ENCODE measurements at regions not wholly inside any gene's neighbourhood (a gene's known extent, or its start where the extent isn't known, plus 50 kb on each side); places are given as distances from the start of the nearest gene placed in this dataset.
A peak's percentile ranks its signal among the peaks of the same experiment; 100 is the strongest.

DNA sequence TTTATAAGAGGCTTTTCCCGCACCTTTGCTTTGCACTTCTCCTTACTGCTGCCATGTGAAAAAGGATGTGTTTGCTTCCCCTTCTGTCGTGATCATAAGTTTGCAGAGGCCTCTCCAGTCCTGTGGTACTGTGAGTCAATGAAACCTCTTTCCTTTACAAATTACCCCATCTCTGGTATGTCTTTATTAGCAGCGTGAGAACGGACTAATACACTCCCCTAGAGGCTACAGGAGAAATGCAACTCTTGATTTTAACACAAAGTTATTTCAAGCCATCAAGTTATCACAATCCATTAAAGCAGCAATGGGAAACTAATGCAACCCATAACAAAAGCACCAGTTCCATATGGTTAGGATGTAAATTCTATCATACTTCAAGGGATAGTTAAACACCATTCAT, 1378.8 kb upstream of the DDX18 start:
- no peaks in the 10 kb centered on the region for H3K36me3 ChIP-seq (ENCODE audit: control insufficient read depth, insufficient read depth, low read length)
- no peak overlapping the region for H3K27ac ChIP-seq (ENCODE audit: low read length)
- no peaks in the 10 kb centered on the region for H3K27me3 ChIP-seq (ENCODE audit: control insufficient read depth, insufficient read depth, low read length)
- in situ Hi-C loops (cut with HindIII; ENCODE audit: low pct_unique_long_range_greater_than_20kb, low sequenced_read_pairs) (no loop called here), intact Hi-C loops (cut with micrococcal nuclease; ENCODE audit: unreplicated experiment) (no loop called here)
- no peak for DNase-seq (ENCODE audit: low read depth, low spot score)
- no peaks in the 10 kb centered on the region for H3K4me1 ChIP-seq (ENCODE audit: control insufficient read depth, insufficient read depth, low read length)
- CTCF ChIA-PET: no interaction called here
- TF ChIP-seq, protein P1, sequence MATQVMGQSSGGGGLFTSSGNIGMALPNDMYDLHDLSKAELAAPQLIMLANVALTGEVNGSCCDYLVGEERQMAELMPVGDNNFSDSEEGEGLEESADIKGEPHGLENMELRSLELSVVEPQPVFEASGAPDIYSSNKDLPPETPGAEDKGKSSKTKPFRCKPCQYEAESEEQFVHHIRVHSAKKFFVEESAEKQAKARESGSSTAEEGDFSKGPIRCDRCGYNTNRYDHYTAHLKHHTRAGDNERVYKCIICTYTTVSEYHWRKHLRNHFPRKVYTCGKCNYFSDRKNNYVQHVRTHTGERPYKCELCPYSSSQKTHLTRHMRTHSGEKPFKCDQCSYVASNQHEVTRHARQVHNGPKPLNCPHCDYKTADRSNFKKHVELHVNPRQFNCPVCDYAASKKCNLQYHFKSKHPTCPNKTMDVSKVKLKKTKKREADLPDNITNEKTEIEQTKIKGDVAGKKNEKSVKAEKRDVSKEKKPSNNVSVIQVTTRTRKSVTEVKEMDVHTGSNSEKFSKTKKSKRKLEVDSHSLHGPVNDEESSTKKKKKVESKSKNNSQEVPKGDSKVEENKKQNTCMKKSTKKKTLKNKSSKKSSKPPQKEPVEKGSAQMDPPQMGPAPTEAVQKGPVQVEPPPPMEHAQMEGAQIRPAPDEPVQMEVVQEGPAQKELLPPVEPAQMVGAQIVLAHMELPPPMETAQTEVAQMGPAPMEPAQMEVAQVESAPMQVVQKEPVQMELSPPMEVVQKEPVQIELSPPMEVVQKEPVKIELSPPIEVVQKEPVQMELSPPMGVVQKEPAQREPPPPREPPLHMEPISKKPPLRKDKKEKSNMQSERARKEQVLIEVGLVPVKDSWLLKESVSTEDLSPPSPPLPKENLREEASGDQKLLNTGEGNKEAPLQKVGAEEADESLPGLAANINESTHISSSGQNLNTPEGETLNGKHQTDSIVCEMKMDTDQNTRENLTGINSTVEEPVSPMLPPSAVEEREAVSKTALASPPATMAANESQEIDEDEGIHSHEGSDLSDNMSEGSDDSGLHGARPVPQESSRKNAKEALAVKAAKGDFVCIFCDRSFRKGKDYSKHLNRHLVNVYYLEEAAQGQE (IDR thresholded peaks at IDR 0.05; ENCODE audit: insufficient read depth in 1 of 2, low read depth in 2 of 2, low read length in 1 of 2): no peak
- TF ChIP-seq, protein P2, sequence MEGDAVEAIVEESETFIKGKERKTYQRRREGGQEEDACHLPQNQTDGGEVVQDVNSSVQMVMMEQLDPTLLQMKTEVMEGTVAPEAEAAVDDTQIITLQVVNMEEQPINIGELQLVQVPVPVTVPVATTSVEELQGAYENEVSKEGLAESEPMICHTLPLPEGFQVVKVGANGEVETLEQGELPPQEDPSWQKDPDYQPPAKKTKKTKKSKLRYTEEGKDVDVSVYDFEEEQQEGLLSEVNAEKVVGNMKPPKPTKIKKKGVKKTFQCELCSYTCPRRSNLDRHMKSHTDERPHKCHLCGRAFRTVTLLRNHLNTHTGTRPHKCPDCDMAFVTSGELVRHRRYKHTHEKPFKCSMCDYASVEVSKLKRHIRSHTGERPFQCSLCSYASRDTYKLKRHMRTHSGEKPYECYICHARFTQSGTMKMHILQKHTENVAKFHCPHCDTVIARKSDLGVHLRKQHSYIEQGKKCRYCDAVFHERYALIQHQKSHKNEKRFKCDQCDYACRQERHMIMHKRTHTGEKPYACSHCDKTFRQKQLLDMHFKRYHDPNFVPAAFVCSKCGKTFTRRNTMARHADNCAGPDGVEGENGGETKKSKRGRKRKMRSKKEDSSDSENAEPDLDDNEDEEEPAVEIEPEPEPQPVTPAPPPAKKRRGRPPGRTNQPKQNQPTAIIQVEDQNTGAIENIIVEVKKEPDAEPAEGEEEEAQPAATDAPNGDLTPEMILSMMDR (IDR thresholded peaks at IDR 0.05): peak; percentile 12; the same call in 1 of the 2 replicates
- no peaks in the 10 kb centered on the region for H3K9me3 ChIP-seq (ENCODE audit: control insufficient read depth, insufficient read depth, low read depth, low read length)
- BruUV-seq (replicated peaks): no TSS peak
- POLR2A ChIA-PET: no interaction called here
- ATAC-seq: no peak
- H3K4me3 ChIP-seq (ENCODE audit: low read depth in 2 of 2, low read length in 2 of 2): no peak overlapping the region

DNA sequence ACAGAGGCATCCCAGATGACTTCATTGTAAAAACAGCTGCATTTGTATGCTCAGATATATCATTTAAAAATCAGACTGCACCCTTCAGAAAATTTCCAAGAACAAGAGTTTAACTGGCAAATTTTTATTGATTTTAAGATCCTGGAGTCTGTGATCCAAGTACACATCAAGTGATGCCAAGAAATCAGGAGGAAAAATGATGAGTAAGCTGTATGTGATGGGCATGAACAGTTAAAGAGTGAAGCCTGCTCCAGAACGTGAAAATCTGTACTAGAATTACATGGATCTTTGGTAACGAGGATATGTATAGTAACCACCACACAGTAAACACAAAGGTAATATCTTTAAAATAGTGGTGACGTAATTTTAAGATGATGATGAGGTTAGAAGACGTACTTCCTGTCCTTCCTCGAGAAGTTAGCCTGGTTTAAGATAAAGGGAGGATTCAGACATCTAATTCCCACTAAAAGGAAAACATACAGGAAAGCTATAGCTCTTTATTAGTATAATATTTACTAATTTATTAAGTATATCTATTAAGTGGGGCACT, 1374.3 kb upstream of the DDX18 start:
- no peaks in the 10 kb centered on the region for H3K27me3 ChIP-seq (ENCODE audit: control insufficient read depth, insufficient read depth, low read length)
- TF ChIP-seq, protein P2 (IDR thresholded peaks at IDR 0.05): no peak
- ChIA-PET POLR2A (no interaction called here), CTCF (no interaction called here)
- H3K36me3 ChIP-seq (ENCODE audit: control insufficient read depth, insufficient read depth, low read length): no peaks in the 10 kb centered on the region
- H3K4me1 ChIP-seq (ENCODE audit: control insufficient read depth, insufficient read depth, low read length): no peaks in the 10 kb centered on the region
- H3K4me3 ChIP-seq (ENCODE audit: low read depth in 2 of 2, low read length in 2 of 2): no peak overlapping the region
- H3K9me3 ChIP-seq (ENCODE audit: control insufficient read depth, insufficient read depth, low read depth, low read length): no peaks in the 10 kb centered on the region
- in situ Hi-C loops (cut with HindIII; ENCODE audit: low pct_unique_long_range_greater_than_20kb, low sequenced_read_pairs): no loop called here
- intact Hi-C loops (cut with micrococcal nuclease; ENCODE audit: unreplicated experiment): no loop called here
- BruUV-seq (replicated peaks): no TSS peak
- DNase-seq (ENCODE audit: low read depth, low spot score) (no peak), ATAC-seq (no peak)
- H3K27ac ChIP-seq (ENCODE audit: low read length): no peak overlapping the region

DNA sequence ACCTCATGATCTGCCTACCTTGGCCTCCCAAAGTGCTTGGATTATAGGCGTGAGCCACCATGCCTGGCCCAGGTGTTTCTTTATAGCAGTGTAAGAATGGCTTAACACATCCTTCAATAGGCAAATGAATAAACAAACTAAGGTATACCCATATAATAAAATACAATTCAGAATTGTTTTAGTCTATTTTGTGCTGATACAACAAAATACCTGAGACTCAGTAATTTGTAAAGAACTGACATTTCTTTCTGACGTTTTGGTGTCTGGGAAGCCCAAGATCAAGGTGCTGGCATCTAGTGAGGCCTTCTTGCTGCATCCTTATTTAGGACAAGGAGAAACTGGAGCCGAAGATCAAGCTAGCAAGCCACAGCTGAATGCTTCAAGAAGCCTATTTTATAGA, 1372.1 kb upstream of the DDX18 start:
- H3K36me3 ChIP-seq (ENCODE audit: control insufficient read depth, insufficient read depth, low read length): no peaks in the 10 kb centered on the region
- no peaks in the 10 kb centered on the region for H3K4me1 ChIP-seq (ENCODE audit: control insufficient read depth, insufficient read depth, low read length)
- DNase-seq (ENCODE audit: low read depth, low spot score) (no peak), ATAC-seq (no peak)
- H3K4me3 ChIP-seq (ENCODE audit: low read depth in 2 of 2, low read length in 2 of 2): no peak overlapping the region
- in situ Hi-C loops (cut with HindIII; ENCODE audit: low pct_unique_long_range_greater_than_20kb, low sequenced_read_pairs): no loop called here
- H3K27ac ChIP-seq (ENCODE audit: low read length): no peak overlapping the region
- TF ChIP-seq, protein P1 (IDR thresholded peaks at IDR 0.05; ENCODE audit: insufficient read depth in 1 of 2, low read depth in 2 of 2, low read length in 1 of 2): no peak
- no peak for TF ChIP-seq SIN3A (IDR thresholded peaks at IDR 0.05; ENCODE audit: borderline replicate concordance, insufficient read depth, low read depth, low read length)
- TF ChIP-seq, protein P2 (IDR thresholded peaks at IDR 0.05): no peak
- TF ChIP-seq TCF7L2 (IDR thresholded peaks at IDR 0.05; ENCODE audit: low read depth, low read length): no peak
- no peak for TF ChIP-seq POLR2AphosphoS5 (IDR thresholded peaks at IDR 0.05; ENCODE audit: low read depth, low read length)
- H3K27me3 ChIP-seq (ENCODE audit: control insufficient read depth, insufficient read depth, low read length): no peaks in the 10 kb centered on the region
- intact Hi-C loops (cut with micrococcal nuclease; ENCODE audit: unreplicated experiment): no loop called here
- ChIA-PET CTCF (no interaction called here), POLR2A (no interaction called here)
- no peaks in the 10 kb centered on the region for H3K9me3 ChIP-seq (ENCODE audit: control insufficient read depth, insufficient read depth, low read depth, low read length)
- no TSS peak for BruUV-seq (replicated peaks)
